GM18520 (cell line): ENCODE measurements at regions not wholly inside any gene's neighbourhood (a gene's known extent, or its start where the extent isn't known, plus 50 kb on each side); places are given as distances from the start of the nearest gene placed in this dataset.

Experiments used
- ATAC-seq: cut with Tn5 transposase; IDR thresholded peaks from one replicate; pipeline ENCODE4 v1.9.1; 2021; ENCODE audit not compliant: unreplicated experiment

- ATAC-seq: no peak
These were observed 107.2 kb upstream of the PGRMC2 start for GRCh38 chr4:128394778-128395177.

- ATAC-seq: no peak
These were observed 105.6 kb upstream of the PGRMC2 start for GRCh38 chr4:128393101-128393704.

GRCh38 chr4:128390475-128390996, 102.9 kb upstream of the PGRMC2 start:
- ATAC-seq: no peak

GRCh38 chr4:128388796-128389195, 101.2 kb upstream of the PGRMC2 start:
- no peak for ATAC-seq

- no peak for ATAC-seq
These were observed 100.7 kb upstream of the PGRMC2 start for GRCh38 chr4:128388352-128388630.

GRCh38 chr4:128387600-128388351, 100.2 kb upstream of the PGRMC2 start:
- ATAC-seq: no peak

- no peak for ATAC-seq
These were observed 99.4 kb upstream of the PGRMC2 start for GRCh38 chr4:128386761-128387599.

- ATAC-seq: no peak
These were observed 98.2 kb upstream of the PGRMC2 start for GRCh38 chr4:128385683-128386304.

GRCh38 chr4:128384765-128385598, 97.4 kb upstream of the PGRMC2 start:
- no peak for ATAC-seq

GRCh38 chr4:128384091-128384520, 96.5 kb upstream of the PGRMC2 start:
- ATAC-seq: no peak

GRCh38 chr4:128381748-128382559, 94.3 kb upstream of the PGRMC2 start:
- no peak for ATAC-seq

GRCh38 chr4:128380306-128380705, 92.7 kb upstream of the PGRMC2 start:
- ATAC-seq: no peak

GRCh38 chr4:128379860-128380259, 92.2 kb upstream of the PGRMC2 start:
- no peak for ATAC-seq

GRCh38 chr4:128378668-128379067, 91.1 kb upstream of the PGRMC2 start:
- ATAC-seq: no peak

- ATAC-seq: no peak
These were observed 89.3 kb upstream of the PGRMC2 start for GRCh38 chr4:128376958-128377357.

- no peak for ATAC-seq
These were observed 88.7 kb upstream of the PGRMC2 start for GRCh38 chr4:128376303-128376702.

- no peak for ATAC-seq
These were observed 86.0 kb upstream of the PGRMC2 start for GRCh38 chr4:128373628-128374027.

- ATAC-seq: no peak
These were observed 84.3 kb upstream of the PGRMC2 start for GRCh38 chr4:128371876-128372275.

- no peak for ATAC-seq
These were observed 83.6 kb upstream of the PGRMC2 start for GRCh38 chr4:128371001-128371777.
